ENCODE measurements at regions not wholly inside any gene's neighbourhood (a gene's known extent, or its start where the extent isn't known, plus 50 kb on each side); places are given as distances from the start of the nearest gene placed in this dataset.

DNA sequence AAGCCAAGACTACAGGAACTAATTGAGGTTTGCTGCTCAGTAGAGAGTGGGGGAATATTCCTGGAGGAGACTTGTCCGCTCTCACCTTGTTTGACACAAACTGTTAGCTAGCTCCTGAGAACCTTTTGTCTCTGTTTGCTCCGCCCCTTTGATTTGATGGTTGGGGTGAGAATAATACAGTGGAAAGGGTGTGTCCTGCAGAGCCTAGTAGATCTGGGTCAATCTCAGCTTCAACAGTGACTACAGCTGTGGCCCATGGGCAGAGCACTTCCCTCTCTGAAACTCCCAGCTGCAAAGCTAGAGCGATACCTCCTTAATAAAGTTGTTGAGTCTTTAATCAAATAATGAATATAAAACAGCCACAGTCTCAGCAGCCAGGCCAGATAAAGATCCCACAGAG is 576.7 kb downstream of the DIAPH3 start:
- ATAC-seq = no peak

DNA sequence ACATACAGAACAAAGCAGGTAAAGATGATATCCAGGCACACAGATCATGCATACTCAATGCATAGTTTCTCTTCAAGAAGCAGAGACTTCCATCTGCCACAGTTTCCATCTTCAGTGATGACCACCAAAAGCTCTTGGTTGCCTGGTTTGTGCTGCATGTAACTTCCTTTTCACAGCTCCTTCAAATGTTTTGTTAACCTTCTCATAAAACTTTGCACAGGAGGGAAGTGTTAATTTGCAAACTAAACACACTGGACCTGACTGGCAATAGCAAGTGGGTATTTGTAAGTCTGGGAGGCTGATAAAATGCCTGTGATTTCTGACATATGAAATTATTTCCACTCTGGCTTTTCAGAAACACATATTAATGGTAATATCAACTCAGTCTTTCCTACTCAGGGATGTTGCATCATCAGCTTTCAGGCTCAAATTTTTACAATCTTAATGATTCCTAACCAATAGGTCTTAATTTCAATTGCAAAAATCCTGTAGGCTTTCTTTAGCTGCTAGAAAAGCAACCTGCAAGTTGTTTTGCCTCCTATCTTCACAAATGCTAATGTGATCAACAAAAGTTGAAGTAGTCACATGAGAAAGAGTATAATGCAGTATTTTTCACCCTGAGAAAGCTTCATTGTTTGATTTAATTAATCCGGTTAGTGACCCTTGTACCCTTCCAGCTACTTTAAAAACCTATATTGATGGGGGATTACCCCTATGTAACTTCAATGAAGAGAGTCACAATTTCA is 575.6 kb downstream of the DIAPH3 start:
- no peak for ATAC-seq

DNA sequence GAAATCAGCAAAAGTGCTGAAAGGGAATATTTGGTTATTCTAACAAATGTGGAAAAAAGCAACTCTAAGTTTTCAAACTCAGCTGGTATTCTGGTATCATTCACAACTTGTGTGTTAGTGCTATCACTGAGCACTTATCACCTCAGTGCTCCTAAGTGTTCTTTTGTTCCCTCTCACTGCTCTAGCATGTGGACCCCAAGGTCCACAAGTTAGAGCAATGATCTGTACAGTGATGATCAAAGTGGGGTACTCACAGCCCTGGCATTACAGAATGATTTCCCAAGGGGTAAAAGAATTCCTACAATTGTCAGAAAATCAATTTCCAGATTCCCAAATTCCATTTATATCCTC is 575.0 kb downstream of the DIAPH3 start:
- ATAC-seq = no peak

DNA sequence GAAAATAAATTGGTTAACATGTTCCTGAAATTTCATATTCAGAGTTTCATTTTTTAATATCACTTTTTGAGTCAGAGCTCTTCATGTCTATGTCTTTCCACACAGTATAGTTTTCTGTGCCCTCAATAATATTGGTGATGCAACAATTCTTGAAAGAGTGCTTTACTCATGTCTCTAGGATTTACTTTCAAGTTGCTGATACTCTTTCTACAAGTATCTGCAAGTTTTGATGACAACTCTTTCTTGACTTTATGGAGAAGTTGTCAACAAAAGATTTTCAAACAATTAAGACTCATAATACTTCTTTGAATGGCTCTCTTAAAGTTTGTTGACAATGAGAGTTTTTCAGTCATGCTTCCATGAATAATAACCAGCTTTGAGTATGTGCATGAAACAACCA is 561.7 kb downstream of the DIAPH3 start:
- ATAC-seq = no peak

DNA sequence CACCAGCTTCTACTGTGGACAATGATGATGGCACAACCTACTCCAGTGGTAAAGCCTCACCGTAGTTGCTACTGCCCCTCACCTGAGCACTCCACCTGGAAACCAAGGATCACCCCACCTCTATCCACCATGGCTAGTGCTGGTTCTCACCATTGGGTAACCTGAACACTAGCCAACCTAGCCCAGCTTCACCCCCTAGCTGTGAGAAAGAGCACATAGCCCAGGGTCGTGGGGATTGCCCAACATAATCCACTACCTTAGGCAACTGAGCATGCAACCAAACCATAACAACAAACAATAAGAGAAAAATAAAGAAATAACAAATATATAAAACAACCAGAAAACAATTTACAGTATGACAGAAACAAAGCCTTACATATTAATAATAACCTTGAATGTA is 560.1 kb downstream of the DIAPH3 start:
- ATAC-seq = no peak

DNA sequence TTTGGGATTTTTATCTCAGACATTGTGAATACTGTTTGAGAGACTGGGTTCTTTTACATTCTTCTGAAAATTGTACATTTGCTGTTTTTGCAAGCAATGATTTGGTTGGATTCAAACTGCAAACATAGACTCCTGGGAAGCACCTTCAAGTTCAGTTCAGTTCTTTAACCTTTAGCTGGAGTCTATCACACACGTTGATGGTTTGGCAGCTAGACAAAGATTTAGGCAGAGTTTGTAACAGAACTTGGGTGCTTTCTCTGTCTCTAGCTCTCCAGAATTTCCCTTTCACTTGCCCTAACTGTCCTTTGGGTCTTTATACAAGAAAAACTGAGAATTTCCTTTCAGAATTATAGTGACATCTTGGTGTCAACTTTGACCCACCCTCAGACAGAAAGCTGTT is 556.6 kb downstream of the DIAPH3 start:
- no peak for ATAC-seq

DNA sequence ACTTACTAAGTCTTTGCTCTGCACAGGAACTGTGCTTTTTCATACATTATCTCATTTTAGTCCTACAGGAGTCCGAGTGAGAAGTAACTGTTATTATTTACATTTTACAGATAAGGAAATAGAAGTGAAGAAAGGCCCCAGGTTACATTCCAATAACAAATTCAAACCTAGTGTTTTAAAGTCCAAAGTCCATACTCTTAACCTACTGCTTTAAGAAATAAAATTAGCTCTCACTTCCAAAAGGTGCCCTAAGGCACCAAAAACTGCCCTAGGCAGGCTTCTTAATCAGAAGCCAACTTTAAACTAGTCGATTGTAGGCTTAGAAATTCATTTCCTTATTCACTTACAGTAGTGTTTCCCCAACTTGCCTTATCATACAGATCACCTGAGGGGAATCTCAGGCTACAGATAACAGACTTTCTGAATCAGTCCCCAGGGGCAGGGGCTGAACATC is 555.9 kb downstream of the DIAPH3 start:
- no peak for ATAC-seq

DNA sequence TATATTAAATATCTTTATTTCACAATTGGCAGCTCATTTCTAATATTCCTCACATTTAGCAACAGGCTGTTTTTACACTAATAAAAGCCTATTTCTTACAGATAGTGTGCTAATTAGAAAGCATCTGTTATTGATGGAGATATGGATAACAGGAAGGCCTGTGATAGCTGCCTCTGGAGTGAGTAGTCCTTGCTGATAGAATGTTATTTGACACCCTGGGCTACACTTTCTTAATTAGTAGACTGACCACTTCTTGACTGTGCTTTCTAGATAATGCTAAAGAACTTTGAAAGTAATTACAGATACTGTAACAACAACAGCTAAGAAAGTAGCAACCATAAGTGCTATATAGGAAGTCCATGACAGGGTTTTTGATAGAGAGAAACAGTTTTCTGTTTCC is 554.3 kb downstream of the DIAPH3 start:
- ATAC-seq = no peak
